CD1c-positive myeloid dendritic cell (primary cell): ENCODE measurements at regions not wholly inside any gene's neighbourhood (a gene's known extent, or its start where the extent isn't known, plus 50 kb on each side); places are given as distances from the start of the nearest gene placed in this dataset.
"Not testable (repeated sequence)": the region's sequence is repeated elsewhere in the genome, so short reads cannot be mapped to it uniquely, and the experiment has no call there.

Experiments
- DNase-seq: peaks from one replicate; pipeline ENCODE4 v3.0.0-alpha.2; 2016; ENCODE audit errors: extremely low spot score

GRCh38 chr5:96528826-96529474 is 95.9 kb upstream of the PCSK1 start:
- no peak for DNase-seq

- DNase-seq = no peak
These were observed 96.5 kb upstream of the PCSK1 start for GRCh38 chr5:96529559-96529958.

GRCh38 chr5:96530901-96531300 is 97.9 kb upstream of the PCSK1 start:
- no peak for DNase-seq

GRCh38 chr5:96533371-96533770 is 100.3 kb upstream of the PCSK1 start:
- DNase-seq = no peak

- DNase-seq = peak; percentile 37
These were observed 104.3 kb upstream of the PCSK1 start for GRCh38 chr5:96537386-96537785.

- DNase-seq = no peak
These were observed 105.8 kb upstream of the PCSK1 start for GRCh38 chr5:96538808-96539250.

GRCh38 chr5:96546120-96546519 is 113.1 kb upstream of the PCSK1 start:
- no peak for DNase-seq

- no peak for DNase-seq
These were observed 114.4 kb upstream of the PCSK1 start for GRCh38 chr5:96547486-96547885.

GRCh38 chr5:96548905-96549304 is 113.3 kb upstream of the CAST start:
- no peak for DNase-seq

GRCh38 chr5:96560857-96561256 is 101.3 kb upstream of the CAST start:
- DNase-seq = not testable (repeated sequence)

GRCh38 chr5:96562614-96563013 is 99.6 kb upstream of the CAST start:
- DNase-seq = no peak

- DNase-seq = no peak
These were observed 98.4 kb upstream of the CAST start for GRCh38 chr5:96563816-96564215.

GRCh38 chr5:96565582-96566265 is 96.5 kb upstream of the CAST start:
- DNase-seq = no peak

GRCh38 chr5:96566833-96567587 is 95.2 kb upstream of the CAST start:
- no peak for DNase-seq

- DNase-seq = no peak
These were observed 92.8 kb upstream of the CAST start for GRCh38 chr5:96569332-96569731.

GRCh38 chr5:96569770-96570169 is 92.4 kb upstream of the CAST start:
- no peak for DNase-seq

- no peak for DNase-seq
These were observed 89.2 kb upstream of the CAST start for GRCh38 chr5:96572864-96573512.

- DNase-seq = no peak
These were observed 88.7 kb upstream of the CAST start for GRCh38 chr5:96573513-96573894.

GRCh38 chr5:96576876-96577275 is 85.3 kb upstream of the CAST start:
- no peak for DNase-seq

- DNase-seq = no peak
These were observed 84.3 kb upstream of the CAST start for GRCh38 chr5:96577909-96578308.

GRCh38 chr5:96579711-96580110 is 82.5 kb upstream of the CAST start:
- no peak for DNase-seq

- DNase-seq = no peak
These were observed 79.8 kb upstream of the CAST start for GRCh38 chr5:96582343-96582742.
